GM23338 (cell line): ENCODE measurements at regions not wholly inside any gene's neighbourhood (a gene's known extent, or its start where the extent isn't known, plus 50 kb on each side); places are given as distances from the start of the nearest gene placed in this dataset.

Source experiments
- EZH2 ChIP-seq: fragments of 200-600 bp; sonication (generic); IDR thresholded peaks from one replicate; pipeline ENCODE4 v1.8.0; 2017; ENCODE audit warnings: antibody characterized with exemption, mild to moderate bottlenecking, low read depth; ENCODE audit not compliant: unreplicated experiment
- EZH2phosphoT487 ChIP-seq: fragments of 200-600 bp; sonication (generic); IDR thresholded peaks from one replicate; pipeline ENCODE4 v1.8.1; 2018; ENCODE audit warnings: antibody characterized with exemption; ENCODE audit not compliant: unreplicated experiment
- NANOG ChIP-seq: IDR thresholded peaks from 2 replicates; pipeline ENCODE4 v1.6.1; 2016; ENCODE audit warnings: antibody characterized with exemption, borderline replicate concordance
- TF ChIP-seq, protein P1 (sequence below), 2 experiments: fragments of 200-600 bp in 1 of 2; sonication (generic) in 1 of 2; conservative IDR thresholded peaks; 2 replicates each; pipeline versions ENCODE4 v1.5.1 to v1.6.1; 2016 to 2017; ENCODE audit warnings: antibody characterized with exemption in 2 of 2, low read depth in 2 of 2, mild to moderate bottlenecking in 2 of 2, moderate library complexity in 1 of 2
- TF ChIP-seq, protein P2 (sequence below): IDR thresholded peaks from one replicate; pipeline ENCODE4 v1.6.1; 2018; ENCODE audit warnings: antibody characterized with exemption; ENCODE audit not compliant: unreplicated experiment

DNA sequence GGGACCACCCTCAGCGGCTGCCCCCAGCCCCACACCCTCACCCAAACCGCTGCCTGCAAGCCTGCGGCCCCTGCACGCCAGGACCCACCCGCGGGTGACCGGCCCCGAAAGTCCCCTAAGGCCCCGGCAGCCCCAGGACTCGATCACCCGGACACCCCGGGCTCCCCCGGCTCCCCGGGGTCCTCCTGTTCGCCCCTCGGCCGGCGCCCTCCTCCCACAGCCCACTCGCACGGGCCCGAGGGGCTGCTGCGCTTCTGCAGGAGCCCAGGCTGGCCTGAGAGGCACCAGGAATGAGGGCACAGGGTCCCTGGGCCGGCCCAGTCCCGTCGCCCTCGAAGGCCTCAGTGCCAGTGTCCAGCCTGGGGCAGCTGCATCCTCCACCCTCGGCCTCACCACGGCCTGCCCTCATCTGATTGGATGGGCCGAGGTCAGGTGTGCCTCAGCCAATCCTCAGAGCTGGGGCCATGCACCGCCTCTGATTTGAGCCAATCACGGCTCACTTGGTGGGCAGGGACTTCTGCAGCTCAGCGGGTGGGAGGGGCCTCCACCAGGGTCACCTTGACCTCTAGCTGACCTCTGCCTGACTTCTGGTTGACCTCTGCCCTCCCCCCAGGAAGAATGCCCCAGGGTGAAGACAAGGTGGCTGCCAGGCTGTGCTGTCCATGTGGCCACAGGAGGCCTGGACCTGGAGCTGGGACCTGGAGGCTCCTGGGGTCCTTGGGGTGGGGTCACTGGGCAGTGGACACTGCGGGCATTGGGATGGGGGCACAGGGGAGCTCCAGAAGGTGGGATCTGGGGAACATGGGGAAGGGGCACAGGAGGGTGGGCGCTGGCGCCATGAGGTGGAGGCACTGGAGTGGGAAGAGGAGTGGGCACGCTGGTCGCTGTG, 97.6 kb upstream of the NKX1-1 start:
- TF ChIP-seq, protein P1, sequence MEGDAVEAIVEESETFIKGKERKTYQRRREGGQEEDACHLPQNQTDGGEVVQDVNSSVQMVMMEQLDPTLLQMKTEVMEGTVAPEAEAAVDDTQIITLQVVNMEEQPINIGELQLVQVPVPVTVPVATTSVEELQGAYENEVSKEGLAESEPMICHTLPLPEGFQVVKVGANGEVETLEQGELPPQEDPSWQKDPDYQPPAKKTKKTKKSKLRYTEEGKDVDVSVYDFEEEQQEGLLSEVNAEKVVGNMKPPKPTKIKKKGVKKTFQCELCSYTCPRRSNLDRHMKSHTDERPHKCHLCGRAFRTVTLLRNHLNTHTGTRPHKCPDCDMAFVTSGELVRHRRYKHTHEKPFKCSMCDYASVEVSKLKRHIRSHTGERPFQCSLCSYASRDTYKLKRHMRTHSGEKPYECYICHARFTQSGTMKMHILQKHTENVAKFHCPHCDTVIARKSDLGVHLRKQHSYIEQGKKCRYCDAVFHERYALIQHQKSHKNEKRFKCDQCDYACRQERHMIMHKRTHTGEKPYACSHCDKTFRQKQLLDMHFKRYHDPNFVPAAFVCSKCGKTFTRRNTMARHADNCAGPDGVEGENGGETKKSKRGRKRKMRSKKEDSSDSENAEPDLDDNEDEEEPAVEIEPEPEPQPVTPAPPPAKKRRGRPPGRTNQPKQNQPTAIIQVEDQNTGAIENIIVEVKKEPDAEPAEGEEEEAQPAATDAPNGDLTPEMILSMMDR (conservative IDR thresholded peaks at IDR 0.05; ENCODE audit: low read depth in 2 of 2): no peak
- no peak for TF ChIP-seq EZH2
- no peak for TF ChIP-seq EZH2phosphoT487
- TF ChIP-seq NANOG: no peak
- TF ChIP-seq, protein P2, sequence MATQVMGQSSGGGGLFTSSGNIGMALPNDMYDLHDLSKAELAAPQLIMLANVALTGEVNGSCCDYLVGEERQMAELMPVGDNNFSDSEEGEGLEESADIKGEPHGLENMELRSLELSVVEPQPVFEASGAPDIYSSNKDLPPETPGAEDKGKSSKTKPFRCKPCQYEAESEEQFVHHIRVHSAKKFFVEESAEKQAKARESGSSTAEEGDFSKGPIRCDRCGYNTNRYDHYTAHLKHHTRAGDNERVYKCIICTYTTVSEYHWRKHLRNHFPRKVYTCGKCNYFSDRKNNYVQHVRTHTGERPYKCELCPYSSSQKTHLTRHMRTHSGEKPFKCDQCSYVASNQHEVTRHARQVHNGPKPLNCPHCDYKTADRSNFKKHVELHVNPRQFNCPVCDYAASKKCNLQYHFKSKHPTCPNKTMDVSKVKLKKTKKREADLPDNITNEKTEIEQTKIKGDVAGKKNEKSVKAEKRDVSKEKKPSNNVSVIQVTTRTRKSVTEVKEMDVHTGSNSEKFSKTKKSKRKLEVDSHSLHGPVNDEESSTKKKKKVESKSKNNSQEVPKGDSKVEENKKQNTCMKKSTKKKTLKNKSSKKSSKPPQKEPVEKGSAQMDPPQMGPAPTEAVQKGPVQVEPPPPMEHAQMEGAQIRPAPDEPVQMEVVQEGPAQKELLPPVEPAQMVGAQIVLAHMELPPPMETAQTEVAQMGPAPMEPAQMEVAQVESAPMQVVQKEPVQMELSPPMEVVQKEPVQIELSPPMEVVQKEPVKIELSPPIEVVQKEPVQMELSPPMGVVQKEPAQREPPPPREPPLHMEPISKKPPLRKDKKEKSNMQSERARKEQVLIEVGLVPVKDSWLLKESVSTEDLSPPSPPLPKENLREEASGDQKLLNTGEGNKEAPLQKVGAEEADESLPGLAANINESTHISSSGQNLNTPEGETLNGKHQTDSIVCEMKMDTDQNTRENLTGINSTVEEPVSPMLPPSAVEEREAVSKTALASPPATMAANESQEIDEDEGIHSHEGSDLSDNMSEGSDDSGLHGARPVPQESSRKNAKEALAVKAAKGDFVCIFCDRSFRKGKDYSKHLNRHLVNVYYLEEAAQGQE: no peak
